Heart right ventricle (tissue), 16 donors: ENCODE measurements at regions not wholly inside any gene's neighbourhood (a gene's known extent, or its start where the extent isn't known, plus 50 kb on each side); places are given as distances from the start of the nearest gene placed in this dataset.
"Not testable (repeated sequence)": the region's sequence is repeated elsewhere in the genome, so short reads cannot be mapped to it uniquely, and the experiment has no call there.

Experiments used
- ATAC-seq, 8 donors: fragments of 200-7000 bp; cut with Tn5 transposase; one replicate each; pipeline ENCODE4 v1.9.1; 2020; ENCODE audit warnings: mild to moderate bottlenecking in 8 of 8, moderate library complexity in 8 of 8, moderate number of reproducible peaks in 1 of 8
- DNase-seq, 2 donors: peaks; one replicate each; pipeline ENCODE4 v3.0.0-alpha.2; 2020
- H3K27ac ChIP-seq, 10 donors: fragments of 200-600 bp; sonication (generic) in 2 of 10; one replicate each; pipeline versions ENCODE4 v1.5.0 to v1.8.0; 2020 to 2022; ENCODE audit warnings: mild to moderate bottlenecking in 3 of 10
- H3K27me3 ChIP-seq, 7 donors: fragments of 200-600 bp; one replicate each; pipeline ENCODE4 v1.8.0; 2021 to 2022; ENCODE audit warnings: mild to moderate bottlenecking in 2 of 7
- H3K36me3 ChIP-seq, 9 donors: fragments of 200-600 bp; sonication (generic) in 1 of 9; one replicate each; pipeline versions ENCODE4 v1.5.0 to v1.8.0; 2020 to 2022; ENCODE audit warnings: mild to moderate bottlenecking in 2 of 9
- H3K4me1 ChIP-seq, 9 donors: fragments of 200-600 bp; sonication (generic) in 1 of 9; one replicate each; pipeline versions ENCODE4 v1.5.0 to v1.8.0; 2020 to 2022; ENCODE audit warnings: mild to moderate bottlenecking in 4 of 9
- H3K4me3 ChIP-seq, 10 donors: fragments of 200-600 bp; sonication (generic) in 2 of 10; one replicate each; pipeline versions ENCODE4 v1.5.0 to v1.8.0; 2020 to 2022; ENCODE audit warnings: mild to moderate bottlenecking in 7 of 10, moderate library complexity in 2 of 10
- H3K9me3 ChIP-seq, 11 donors: fragments of 200-600 bp in 10 of 11; sonication (generic) in 2 of 11; one replicate each; pipeline versions ENCODE4 v1.5.0 to v1.8.0; 2013 to 2022; ENCODE audit warnings: mild to moderate bottlenecking in 2 of 11, control low read depth in 1 of 11, moderate library complexity in 1 of 11
- WGBS, 2 donors: extraction: QIAGEN DNeasy Blood & Tissue Kit; methylation state at CpG; one replicate each; pipeline ENCODE4 v1.1.7; 2013; ENCODE audit warnings: inconsistent platforms in 1 of 2; 5-methylcytosine and 5-hydroxymethylcytosine counted together
- intact Hi-C, 10 donors: fragments of 100-400 bp; cut with DNase I; formaldehyde crosslinking; loops; one replicate each; pipeline versions ENCODE4 v1.11.1 to v1.14.2; 2022
- TF ChIP-seq, protein P1 (sequence below), 9 donors: fragments of 200-600 bp; sonication (generic) in 2 of 9; IDR thresholded peaks; one replicate each; pipeline versions ENCODE4 v1.5.0 to v1.8.0; 2021 to 2022; ENCODE audit warnings: antibody characterized with exemption in 9 of 9, mild to moderate bottlenecking in 5 of 9, moderate library complexity in 1 of 9
- donor health status: Arrhythmogenic right ventricular cardiomyopathy.
- donor health status: ischemic (EF 13 %, LVEDD 7.1; RV severe dilation, severe dysfunction).
- donor health status: healthy with polysubstance abuse.
- donor health status: DM: no; HTN: yes; CAD: no.
- donor health status: DM: no; HTN: no; CAD: no.
- donor health status: ischemic (EF 25% LVEDD 6.9; RV normal size, moderate dysfunction).
- donor health status: ischemic (EF 25% LVEDD 5.7; RV mildly dilated, moderate dysfunction).
- donor health status: healthy.
- donor health status: DM: yes; HTN: yes; CAD: no.
- donor health status: Ischemic cardiomyopathy.
- donor health status: ischemic (EF 35%, LVEDD 5.7; RV mildly dilated, moderate dysfunction).
- donor health status: nonischemic (EF 11% LVEDD 7.7; RV severe dilation, severe dysfunction).
- donor health status: DM: yes; HTN: yes; CAD: no.
- donor health status: PGD.
- donor health status: ischemic (EF 29% LVEDD 5.4; RV normal size, mild dysfunction).
- donor health status: nonischemic (EF 23%, LVEDD 6.1; RV moderate dilation, normal function).

GRCh38 chrX:43446752-43447151, 209.3 kb upstream of the MAOA start:
- Histone ChIP-seq H3K27ac (no peak overlapping the region), H3K9me3 (peaks cover 0 to 18% (median 0%) of the 10 kb centered on the region in 11 donors), H3K4me3 (no peak overlapping the region), H3K36me3 (no peaks in the 10 kb centered on the region), H3K4me1 (no peaks in the 10 kb centered on the region), H3K27me3 (peaks cover 0 to 8% (median 0%) of the 10 kb centered on the region in 7 donors)
- 57 to 77% methylated on average over 2 of the region's 2 CpGs for WGBS, 2 donors
- no peak for DNase-seq
- TF ChIP-seq, protein P1, sequence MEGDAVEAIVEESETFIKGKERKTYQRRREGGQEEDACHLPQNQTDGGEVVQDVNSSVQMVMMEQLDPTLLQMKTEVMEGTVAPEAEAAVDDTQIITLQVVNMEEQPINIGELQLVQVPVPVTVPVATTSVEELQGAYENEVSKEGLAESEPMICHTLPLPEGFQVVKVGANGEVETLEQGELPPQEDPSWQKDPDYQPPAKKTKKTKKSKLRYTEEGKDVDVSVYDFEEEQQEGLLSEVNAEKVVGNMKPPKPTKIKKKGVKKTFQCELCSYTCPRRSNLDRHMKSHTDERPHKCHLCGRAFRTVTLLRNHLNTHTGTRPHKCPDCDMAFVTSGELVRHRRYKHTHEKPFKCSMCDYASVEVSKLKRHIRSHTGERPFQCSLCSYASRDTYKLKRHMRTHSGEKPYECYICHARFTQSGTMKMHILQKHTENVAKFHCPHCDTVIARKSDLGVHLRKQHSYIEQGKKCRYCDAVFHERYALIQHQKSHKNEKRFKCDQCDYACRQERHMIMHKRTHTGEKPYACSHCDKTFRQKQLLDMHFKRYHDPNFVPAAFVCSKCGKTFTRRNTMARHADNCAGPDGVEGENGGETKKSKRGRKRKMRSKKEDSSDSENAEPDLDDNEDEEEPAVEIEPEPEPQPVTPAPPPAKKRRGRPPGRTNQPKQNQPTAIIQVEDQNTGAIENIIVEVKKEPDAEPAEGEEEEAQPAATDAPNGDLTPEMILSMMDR (IDR thresholded peaks at IDR 0.05): no peak
- no peak for ATAC-seq
- intact Hi-C loops: no loop called here

- DNase-seq (no peak), ATAC-seq (no peak)
- Histone ChIP-seq H3K36me3 (no peaks in the 10 kb centered on the region), H3K4me3 (no peak overlapping the region), H3K27me3 (no peaks in the 10 kb centered on the region), H3K27ac (no peak overlapping the region), H3K9me3 (peaks cover 0 to 36% (median 8%) of the 10 kb centered on the region in 11 donors), H3K4me1 (no peaks in the 10 kb centered on the region)
- intact Hi-C loops: no loop called here
- TF ChIP-seq, protein P1 (IDR thresholded peaks at IDR 0.05): no peak
- WGBS, 2 donors: 31 to 38% methylated on average over 1 of the region's 1 CpG
Measured at GRCh38 chrX:43448688-43449087, 207.4 kb upstream of the MAOA start.

DNA sequence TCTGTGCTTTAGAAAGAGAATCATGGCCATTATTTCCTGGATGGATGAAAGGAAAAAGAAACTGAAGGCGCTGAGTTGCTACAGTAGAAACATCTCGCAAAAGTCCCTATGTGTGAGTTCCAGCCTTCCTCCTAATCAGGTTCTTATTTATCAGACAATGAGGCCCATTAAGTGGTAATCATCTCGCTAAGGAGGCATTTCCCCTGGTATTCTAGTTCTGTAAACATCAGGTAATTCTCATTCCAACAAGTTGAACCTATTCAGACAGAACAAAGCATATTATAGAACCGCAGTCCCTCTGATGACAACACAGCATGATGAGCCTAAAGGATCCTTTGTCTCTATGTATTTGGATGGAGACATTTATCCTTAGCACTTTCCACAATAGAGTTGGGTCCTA, 205.7 kb upstream of the MAOA start:
- Histone ChIP-seq H3K27me3 (no peaks in the 10 kb centered on the region), H3K9me3 (peaks cover 0 to 43% (median 8%) of the 10 kb centered on the region in 11 donors), H3K4me1 (no peaks in the 10 kb centered on the region), H3K4me3 (no peak overlapping the region), H3K27ac (no peak overlapping the region), H3K36me3 (no peaks in the 10 kb centered on the region)
- intact Hi-C loops: no loop called here
- TF ChIP-seq, protein P1 (IDR thresholded peaks at IDR 0.05): no peak
- DNase-seq (no peak), ATAC-seq (no peak)
- WGBS, 2 donors: 60 to 67% methylated on average over 4 of the region's 4 CpGs

DNA sequence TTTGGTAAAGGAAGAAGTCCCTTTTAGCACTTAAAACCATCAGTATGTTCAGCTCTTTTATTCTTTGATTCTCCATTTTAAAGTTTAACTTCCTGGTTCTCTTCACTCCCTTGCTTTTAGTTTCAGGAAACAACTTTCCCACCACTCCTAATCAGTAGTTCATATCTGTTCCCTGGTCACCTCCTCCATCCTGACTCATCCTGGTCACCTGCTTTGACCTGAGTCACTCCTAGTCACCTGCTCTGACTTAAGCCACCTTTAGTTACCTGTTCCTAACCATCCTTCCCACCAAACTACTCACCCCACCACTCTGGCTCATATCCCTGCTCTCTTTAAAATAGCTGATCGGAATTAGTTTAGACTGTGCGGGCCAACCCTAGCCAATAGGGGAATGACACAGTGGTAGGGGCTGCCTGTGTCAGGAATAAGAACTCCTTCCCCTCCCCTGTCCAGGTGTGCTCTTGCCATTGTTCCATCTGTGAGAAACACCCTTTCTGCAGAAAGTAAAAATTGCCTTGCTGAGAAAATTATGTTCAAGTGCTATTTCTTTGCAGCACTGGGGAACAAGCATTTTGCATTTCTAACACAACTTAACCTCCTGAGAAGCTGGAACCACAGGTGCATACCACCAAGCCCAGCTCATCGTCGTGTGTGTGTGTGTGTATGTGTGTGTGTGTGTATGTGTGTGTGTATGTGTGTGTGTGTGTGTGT, 204.0 kb upstream of the MAOA start:
- H3K36me3 ChIP-seq: not testable (repeated sequence)

DNA sequence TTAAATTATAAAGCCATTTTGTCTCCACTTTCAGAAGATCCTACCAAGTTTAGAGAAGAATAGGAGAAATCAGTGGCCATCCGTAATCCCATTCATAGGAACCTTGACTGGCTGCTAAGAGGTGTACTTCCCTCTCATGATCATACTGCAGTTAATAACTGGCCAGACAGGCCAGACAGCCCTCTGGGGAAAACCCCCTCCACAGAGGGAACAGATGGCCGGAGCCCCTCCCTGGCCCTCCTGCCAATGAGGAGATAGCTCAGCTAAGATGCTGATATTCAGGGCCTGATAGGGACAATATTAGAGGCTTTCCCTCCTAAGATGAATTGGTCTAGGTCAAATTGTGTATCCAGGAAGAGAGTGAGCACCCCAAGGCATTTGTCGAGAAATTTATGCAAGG, 200.0 kb upstream of the MAOA start:
- no peak for DNase-seq
- no peaks in the 10 kb centered on the region for H3K36me3 ChIP-seq
- intact Hi-C loops: no loop called here
- no peaks in the 10 kb centered on the region for H3K4me1 ChIP-seq
- 82 to 83% methylated on average over 3 of the region's 3 CpGs for WGBS, 2 donors
- H3K4me3 ChIP-seq: no peak overlapping the region
- H3K9me3 ChIP-seq: peaks cover 0 to 32% (median 8%) of the 10 kb centered on the region in 11 donors
- TF ChIP-seq, protein P1 (IDR thresholded peaks at IDR 0.05): no peak
- H3K27ac ChIP-seq: no peak overlapping the region
- no peak for ATAC-seq
- H3K27me3 ChIP-seq: peaks cover 0 to 21% (median 0%) of the 10 kb centered on the region in 7 donors

More for the DNA sequence above, 204.0 kb upstream of the MAOA start:
- ATAC-seq, intact Hi-C loops, H3K4me3 ChIP-seq, H3K27me3 ChIP-seq, DNase-seq, H3K27ac ChIP-seq, H3K4me1 ChIP-seq: not testable (repeated sequence)
- WGBS, 2 donors: 93 to 100% methylated on average over 4 of the region's 4 CpGs
- peaks cover 0 to 43% (median 8%) of the 10 kb centered on the region in 11 donors for H3K9me3 ChIP-seq
